MM.1S (cell line): ENCODE measurements at regions not wholly inside any gene's neighbourhood (a gene's known extent, or its start where the extent isn't known, plus 50 kb on each side); places are given as distances from the start of the nearest gene placed in this dataset.

Source experiments
- EZH2 ChIP-seq: fragments of 300-600 bp; sonication (generic); optimal IDR thresholded peaks from 2 replicates; pipeline ENCODE3; 2017; ENCODE audit warnings: low read depth, mild to moderate bottlenecking, antibody characterized with exemption, low read length, mixed read lengths
- TF ChIP-seq, protein P1 (sequence below): fragments of 300-600 bp; sonication (generic); IDR thresholded peaks from 2 replicates; pipeline ENCODE4 v1.5.1; 2016; ENCODE audit warnings: antibody characterized with exemption, low read length, mixed read lengths

DNA sequence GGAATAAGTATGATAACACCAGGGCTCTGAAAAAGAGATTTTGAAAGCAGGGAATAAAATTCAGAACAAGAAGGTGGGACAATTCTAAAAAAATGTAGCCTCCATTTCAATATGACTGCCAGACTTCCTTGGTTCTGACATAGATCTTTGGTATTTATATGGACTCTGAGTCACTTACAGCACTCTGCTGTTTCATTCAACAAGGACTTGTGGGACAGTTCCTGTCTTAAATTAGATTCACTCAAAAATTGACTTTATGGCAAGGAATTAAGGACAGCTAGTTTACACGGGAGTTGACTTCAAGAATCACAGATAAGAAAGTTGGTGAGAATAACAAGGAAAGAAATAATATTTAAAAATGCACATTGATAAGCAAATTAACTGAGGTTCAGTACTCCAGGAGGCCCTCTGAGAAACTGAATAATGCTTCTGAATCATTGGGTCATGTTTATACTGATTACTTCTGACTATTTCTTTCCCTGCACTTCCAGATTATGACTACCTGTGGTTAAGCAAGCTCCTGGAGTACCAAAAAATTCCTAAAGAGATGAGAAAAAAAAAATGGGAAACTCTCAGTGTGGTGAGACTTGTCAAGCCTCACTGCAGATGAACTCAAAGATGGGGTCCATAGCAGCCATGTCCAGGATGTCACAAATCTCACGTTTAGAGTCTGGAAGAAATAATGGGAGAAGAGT, 828.3 kb upstream of the PIK3C3 start:
- TF ChIP-seq, protein P1, sequence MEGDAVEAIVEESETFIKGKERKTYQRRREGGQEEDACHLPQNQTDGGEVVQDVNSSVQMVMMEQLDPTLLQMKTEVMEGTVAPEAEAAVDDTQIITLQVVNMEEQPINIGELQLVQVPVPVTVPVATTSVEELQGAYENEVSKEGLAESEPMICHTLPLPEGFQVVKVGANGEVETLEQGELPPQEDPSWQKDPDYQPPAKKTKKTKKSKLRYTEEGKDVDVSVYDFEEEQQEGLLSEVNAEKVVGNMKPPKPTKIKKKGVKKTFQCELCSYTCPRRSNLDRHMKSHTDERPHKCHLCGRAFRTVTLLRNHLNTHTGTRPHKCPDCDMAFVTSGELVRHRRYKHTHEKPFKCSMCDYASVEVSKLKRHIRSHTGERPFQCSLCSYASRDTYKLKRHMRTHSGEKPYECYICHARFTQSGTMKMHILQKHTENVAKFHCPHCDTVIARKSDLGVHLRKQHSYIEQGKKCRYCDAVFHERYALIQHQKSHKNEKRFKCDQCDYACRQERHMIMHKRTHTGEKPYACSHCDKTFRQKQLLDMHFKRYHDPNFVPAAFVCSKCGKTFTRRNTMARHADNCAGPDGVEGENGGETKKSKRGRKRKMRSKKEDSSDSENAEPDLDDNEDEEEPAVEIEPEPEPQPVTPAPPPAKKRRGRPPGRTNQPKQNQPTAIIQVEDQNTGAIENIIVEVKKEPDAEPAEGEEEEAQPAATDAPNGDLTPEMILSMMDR, result no peak
- TF ChIP-seq EZH2, result no peak
